GM18870 (cell line): ENCODE measurements at regions not wholly inside any gene's neighbourhood (a gene's known extent, or its start where the extent isn't known, plus 50 kb on each side); places are given as distances from the start of the nearest gene placed in this dataset.
"Not testable (repeated sequence)": the region's sequence is repeated elsewhere in the genome, so short reads cannot be mapped to it uniquely, and the experiment has no call there.

Experiments
- ATAC-seq: cut with Tn5 transposase; IDR thresholded peaks from one replicate; pipeline ENCODE4 v1.9.1; 2021; ENCODE audit warnings: moderate library complexity; ENCODE audit not compliant: unreplicated experiment

DNA sequence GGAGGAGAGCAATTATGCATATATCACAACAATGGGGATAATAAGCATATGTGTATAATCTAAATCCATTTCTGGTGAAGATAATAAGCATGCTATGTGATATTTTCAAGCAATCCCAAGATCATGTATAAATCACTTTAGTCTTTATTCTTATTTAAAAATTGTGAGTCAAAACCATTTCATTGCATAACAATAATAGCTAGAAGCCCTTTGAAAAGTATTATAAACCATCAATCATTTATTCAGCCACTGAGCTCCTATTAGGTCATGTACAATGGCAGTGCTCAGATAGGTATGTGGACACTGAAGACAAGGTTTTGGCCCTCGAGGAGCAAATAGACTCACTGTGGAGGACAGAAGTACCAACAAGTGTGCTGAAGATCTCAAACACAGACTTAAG lies 113.1 kb downstream of the CDCA7 start:
- ATAC-seq: no peak

DNA sequence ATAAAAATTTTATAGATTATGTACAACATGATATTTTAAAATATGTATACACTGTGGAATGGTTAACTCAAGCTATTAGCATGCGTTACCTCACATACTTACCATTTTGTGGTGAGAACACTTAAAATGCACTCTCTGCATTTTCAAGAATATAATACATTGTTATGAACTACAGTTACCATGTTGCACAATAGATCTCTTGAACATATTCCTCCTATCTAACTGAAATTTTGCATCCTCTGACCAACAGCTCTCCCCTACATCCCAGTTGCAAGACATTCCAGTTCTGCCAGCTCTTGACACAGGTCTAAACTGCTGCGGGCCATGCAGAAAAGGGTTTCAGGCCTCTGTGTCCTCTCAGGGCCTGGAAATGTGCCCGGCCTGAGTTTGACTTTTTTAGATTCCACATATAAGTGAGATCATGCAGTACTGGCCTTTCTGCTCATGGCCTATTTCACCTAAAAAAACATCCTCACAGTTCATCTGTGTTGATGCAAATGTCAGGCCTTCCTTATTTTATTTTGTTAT lies 113.7 kb downstream of the CDCA7 start:
- ATAC-seq: no peak

DNA sequence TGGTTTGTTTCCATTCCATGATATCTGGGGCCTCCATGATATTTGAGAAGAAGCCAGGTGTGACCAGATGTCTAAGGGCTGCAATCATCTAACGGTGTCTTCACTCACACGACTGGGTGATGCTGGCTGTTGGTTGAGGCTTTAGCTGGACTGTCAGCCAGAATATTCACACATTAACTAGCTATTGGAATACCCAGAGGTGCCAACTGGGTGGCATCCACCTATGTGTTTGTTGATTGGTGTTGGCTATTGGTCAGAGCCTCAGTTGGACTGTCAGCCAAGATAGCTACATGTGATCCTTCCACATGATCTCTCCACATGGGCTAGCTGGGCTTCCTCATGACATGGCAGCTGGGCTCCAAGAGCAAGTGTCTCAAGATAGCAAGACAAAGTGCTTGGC lies 117.4 kb downstream of the CDCA7 start:
- no peak for ATAC-seq

DNA sequence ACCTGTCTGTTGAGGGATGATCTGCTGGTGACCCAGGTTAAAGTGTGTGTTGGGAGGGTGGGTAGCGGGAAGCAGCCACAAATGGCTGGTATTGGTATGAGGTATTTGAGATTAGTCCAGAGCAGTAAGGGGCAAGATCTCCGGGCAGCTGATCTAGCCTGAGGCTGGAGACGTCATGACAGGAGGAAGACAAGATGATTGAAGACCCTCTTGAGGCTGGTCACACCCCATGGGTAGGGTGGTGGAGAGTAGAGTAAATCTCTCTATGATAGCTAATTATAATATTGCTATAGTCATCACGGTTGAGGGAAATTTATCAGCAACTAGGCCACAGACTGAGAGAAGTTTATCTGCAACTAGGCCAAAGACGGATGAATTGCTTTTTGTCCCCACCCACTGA lies 128.5 kb downstream of the CDCA7 start:
- no peak for ATAC-seq

DNA sequence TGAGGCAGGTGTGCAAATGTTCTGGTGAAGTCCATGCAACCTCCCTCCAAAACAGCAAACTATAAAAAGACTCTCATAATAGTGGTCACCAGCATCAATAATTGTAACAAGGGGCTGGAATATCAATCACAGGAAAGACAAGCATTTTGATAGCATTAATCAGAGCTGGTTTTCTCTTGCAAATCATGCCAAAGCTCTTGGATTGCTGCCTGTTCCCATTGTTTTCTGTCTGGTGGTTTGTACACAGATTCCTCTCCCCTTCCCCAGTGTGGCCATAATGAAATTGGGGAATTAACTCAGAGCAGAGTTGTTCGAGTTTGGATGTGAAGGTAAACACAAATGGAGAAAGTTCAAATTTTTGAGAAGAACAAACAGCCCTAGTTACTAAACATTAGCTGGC lies 134.2 kb downstream of the CDCA7 start:
- no peak for ATAC-seq

DNA sequence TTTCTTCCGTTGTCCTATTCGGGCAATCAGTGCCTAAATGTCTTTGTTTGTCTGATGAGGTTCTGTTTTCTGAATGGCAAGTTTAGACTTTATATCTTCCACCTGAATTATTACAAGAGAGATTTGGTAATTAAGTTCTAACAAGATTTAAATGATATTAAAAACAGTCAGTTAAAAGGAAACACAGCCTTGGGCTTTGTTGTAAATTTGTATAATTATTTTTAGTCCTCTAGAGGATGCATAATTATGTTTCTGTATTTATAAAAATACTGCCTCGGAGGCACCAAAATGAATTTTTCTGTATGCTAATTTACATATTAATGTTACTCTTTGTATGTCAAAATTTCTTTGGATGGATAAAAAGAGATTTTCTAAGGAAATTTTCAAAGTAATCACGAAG lies 136.7 kb downstream of the CDCA7 start:
- ATAC-seq: no peak

DNA sequence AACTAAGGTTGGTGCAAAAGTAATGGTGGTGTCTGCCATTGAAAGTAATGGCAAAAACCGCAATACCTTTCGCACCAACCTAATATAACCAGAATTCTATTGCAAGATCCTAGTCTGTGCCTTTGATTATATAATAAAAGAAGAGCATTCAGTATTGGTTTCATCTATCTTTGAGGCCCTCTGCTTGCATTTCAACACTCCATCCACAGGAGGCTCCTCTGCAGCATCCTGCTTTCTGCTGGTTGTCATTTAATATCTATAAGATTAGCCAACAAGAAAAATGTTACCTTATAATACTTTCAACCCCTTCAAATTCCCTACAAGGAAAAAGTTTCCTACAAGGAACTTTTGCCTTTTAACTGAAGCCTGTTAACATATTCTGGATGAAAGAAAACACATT lies 139.2 kb downstream of the CDCA7 start:
- no peak for ATAC-seq

DNA sequence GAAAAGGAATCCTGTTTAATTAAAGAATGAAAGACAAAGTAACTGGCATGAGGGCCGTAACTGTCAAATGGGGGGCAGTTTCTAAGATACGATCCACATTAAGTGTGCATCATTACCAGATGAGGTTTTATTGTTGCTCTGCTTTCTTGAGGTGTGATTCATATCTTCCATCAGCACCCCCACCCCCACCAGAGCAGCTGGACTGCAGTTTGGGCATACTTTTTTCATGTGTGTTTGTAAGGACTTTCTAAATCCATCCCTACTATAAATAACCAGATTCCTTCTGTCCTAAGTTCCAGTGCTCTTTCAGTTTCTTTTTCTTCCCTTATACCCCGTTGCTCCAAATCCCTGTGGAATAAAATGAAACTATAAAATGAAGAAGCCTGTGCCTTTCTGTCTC lies 142.1 kb downstream of the CDCA7 start:
- no peak for ATAC-seq

DNA sequence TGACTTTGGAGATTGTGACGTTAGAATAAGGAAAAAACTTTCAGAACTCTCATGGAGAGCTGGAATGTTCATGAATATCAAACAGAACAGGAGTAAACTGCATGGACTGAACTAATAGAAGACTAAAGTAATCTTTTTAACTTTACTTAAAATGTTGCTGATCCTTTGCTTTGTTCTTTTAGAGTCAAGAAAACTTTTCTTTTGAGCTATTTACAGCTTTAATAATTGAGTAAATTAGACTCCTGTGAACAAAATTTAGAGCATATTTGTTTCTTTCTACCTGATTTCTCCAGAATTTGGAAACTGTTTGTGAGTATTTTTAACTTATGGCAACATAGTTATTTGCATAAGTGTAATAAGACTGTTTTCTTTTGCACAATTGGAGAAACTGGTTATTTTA lies 146.3 kb downstream of the CDCA7 start:
- ATAC-seq: no peak

DNA sequence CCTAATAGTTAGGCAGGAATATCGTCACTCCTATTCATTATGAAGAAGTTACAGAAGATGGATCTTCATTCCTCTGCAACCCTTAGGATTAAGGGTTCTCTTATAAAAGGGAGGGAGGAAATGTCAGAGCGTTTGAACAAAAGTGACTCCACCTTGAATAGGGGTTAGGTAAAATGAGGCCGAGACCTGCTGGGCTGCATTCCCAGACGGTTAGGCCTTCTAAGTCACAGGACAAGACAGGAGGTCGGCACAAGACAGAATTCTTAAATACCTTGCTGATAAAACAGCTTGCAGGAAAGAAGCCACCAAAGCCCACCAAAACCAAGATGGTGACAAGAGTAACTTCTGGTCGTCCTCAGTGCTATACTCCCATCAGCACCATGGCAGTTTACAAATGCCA lies 147.6 kb downstream of the CDCA7 start:
- ATAC-seq: no peak

DNA sequence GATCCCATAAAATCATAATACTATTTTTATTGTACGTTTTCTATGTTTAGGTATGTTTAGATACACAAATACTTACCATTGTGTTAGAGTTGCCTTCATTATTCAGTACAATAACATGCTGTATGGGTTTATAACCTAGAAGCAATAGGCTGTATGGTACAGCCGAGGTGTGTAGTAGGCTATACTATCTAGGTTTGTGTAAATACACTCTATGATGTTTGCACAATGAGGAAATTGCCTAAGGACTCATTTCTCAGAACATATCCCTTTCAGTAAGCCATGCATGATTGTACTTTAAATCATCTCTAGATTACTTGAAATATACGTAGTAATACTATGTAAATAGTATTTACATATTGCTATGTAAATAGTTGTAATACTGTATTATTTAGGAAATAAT lies 156.7 kb downstream of the CDCA7 start:
- ATAC-seq: no peak

DNA sequence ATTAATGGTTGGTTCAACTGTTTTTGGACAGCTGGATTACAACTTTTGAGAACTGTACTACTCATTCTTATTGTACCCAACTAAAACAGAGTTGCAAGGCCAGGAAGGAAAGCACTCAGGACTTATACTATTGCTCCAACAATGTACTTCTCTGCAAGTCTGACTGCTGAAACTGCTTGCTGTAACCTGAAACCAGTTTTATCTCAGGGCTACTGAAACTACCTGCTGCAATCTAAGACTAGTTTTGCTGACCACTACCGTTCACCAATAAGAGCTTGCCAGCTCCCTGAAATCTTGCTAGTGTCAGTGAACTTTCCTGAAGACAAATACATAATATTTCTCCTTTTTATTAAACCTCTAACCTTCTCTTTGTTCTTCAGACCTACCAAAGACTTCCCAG lies 157.3 kb downstream of the CDCA7 start:
- no peak for ATAC-seq

DNA sequence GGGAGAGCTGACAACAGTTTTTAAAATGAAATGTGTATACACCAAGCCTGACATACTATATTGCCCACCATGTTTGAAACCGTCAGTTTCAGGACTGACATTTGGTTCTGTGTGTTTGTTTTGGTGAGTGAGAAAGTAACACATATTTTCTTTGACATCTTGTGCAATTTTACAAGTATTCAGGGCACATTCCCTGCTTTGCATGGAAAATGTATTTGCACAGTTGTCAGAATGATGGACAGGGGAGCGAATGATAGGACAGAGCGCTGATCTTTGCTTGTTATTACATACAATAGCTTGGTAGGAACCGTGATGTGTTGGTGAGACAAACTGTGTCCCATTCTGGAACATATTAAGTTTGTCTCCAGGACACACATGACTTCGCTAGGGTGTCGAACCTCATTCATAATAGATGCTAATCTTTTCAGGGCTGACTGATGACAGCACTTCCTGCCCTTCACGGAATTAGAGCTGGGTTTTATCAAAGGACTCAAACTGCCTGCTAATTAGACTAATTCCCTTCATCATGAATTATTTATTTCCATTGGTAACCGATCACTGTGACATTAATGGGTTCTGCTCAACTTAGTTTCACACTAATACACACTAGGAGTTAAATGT lies 158.5 kb downstream of the CDCA7 start:
- ATAC-seq: no peak

DNA sequence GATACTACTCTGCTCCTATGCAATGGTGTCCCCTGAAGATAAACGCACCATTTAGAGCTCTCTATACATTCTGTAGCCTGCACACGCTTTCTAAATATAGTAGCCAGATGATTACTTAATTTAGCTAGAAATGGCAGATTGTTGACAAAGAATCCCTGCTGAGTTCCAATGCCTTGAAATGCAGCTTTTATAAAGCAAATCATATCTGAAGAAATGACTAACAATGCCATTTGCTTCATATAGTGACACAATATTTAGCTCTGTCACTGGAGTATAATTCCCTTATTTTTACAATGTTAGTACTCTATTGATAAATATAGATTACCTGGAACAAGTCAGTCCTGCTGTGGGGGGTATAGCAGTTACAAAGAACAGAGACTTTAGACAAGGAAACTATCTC lies 166.2 kb downstream of the CDCA7 start:
- no peak for ATAC-seq

DNA sequence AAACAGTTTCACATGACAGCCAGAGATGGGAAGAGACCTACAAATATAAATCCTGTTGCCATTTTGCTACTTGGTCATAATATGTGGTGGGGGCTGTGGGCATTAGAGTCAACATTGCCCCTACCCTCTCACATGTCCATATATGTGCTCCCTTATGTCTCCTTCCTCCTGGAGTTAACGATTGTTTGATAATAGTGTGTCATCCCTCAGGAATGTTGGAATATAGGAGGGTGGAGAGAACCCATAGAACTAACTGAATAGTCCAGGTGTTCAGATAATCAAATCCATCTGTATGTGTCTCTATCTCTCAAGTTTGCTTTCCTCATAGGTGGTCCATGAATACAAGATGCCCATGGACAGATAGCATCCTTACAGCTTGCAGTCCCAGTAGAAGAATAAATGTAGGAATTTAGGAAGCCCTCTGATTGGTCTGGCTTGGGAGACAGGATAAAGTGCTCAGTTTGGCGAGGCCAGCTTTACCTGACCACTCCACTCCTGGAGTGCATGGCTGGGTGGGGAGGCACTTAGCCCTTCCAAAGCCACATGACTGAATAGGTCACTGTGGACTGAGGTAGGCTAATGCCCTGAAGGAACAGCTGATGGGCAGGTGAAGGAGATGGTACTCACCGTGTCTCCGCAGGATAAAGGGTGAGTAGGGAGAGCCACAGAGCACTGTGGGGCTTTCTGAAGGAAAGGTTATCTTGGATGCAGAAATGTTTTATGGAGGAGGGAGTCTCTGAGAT lies 166.9 kb downstream of the CDCA7 start:
- no peak for ATAC-seq

DNA sequence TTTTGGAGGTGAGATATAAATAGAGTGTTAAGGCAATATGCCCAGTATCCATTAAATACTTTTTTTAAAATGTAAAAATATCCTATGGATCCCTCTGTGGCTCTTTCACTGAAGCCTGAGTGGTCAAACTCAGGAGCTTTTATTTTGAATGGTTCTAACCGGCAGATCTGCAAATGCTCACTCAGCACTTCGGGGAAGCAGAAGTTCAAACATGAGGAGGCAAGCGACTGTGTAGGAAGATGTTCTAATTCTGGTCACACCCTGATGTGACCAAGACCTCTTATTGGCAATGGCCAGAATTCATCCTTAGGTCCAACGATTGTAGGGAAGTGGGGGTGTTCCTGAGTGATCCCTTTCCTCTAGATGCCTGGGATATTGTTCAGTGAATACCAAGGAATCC lies 168.8 kb downstream of the CDCA7 start:
- no peak for ATAC-seq

DNA sequence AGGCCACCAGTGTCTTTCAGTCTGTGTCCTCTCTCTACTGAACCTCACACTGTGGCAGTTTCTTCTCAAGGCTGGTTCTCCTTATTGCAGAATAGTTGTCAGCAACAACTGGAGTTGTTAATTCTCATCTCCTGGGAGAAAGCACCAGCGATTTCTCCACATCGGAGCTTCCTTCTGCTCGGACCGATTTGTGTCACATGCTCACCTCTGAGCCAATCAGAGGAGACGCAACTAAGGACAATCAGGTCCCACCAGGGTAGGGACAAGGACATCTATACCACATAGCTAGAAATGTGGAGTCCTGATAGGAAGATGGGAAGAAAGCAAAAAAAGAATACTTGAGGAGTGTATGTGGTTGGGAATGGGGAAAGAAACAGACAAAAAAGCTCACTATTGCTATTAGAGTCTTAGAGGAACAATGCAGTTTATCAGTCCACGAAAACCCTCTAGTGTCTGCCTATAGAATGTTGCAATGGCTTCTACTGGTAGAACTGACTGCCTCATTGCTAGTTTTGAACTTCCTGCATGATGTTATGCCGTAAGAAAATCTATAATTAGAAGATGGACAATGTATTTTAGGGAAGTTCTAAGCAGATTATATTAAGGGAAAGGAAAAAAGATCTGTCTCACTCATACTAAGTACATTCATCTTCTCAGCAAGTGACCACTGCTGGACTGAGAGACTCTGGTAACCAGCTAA lies 169.7 kb downstream of the CDCA7 start:
- ATAC-seq: no peak

DNA sequence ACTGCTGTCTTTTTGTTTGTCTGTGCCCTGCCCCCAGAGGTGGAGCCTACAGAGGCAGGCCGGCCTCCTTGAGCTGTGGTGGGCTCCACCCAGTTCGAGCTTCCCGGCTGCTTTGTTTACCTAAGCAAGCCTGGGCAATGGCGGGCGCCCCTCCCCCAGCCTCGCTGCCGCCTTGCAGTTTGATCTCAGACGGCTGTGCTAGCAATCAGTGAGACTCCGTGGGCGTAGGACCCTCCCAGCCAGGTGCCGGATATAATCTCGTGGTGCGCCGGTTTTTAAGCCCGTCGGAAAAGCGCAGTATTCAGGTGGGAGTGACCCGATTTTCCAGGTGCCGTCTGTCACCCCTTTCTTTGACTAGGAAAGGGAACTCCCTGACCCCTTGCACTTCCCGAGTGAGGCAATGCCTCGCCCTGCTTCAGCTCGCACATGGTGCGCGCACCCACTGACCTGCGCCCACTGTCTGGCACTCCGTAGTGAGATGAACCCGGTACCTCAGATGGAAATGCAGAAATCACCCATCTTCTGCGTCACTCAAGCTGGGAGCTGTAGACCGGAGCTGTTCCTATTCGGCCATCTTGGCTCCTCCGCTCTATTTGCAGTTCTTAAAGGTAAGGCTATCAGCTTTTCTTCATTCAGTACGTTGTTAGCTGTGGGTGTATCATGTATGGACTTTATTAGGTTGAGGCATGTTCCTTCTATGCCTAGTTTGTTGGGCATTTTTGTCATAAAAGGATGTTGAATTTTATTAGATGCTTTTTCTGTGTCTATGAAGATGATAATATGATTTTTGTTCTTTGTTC lies 178.3 kb downstream of the CDCA7 start:
- ATAC-seq: not testable (repeated sequence)

DNA sequence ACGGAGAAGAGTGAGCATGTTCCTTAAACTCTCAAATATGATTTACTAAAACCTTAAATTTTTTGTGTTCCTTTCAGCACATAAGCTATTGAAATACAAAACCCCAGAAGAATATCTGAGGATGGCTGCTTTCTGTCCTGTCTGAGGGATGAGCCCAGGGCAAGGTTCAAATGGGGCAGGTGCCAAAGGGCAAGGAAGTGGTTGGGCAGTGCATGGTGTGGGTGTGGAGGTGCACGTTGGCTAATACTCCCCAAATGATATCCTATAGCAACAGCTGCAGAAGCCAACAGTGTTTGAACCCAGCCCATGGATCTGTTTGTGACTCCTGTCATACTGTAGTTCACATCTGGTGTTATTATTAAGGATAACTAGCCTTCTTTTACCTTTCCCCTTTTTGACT lies 183.0 kb downstream of the CDCA7 start:
- no peak for ATAC-seq

DNA sequence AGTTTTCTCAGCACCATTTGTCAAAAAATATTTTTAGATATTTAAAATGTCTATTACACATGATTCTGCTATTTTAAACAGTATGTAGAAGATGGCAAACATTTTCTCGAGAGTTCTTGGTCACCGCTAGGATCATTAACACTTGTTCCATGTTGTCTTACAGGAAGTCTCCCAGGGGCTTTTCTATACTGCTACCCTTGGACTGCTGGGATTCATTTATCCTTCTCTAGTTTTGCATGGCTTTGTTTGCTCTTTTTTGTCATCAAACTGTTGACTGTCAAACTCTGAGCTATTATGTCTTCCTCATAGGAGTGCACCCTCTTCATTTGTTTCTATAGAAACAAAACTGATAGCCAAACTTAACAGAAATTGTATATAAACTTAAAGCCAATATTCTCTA lies 184.9 kb downstream of the CDCA7 start:
- ATAC-seq: no peak

DNA sequence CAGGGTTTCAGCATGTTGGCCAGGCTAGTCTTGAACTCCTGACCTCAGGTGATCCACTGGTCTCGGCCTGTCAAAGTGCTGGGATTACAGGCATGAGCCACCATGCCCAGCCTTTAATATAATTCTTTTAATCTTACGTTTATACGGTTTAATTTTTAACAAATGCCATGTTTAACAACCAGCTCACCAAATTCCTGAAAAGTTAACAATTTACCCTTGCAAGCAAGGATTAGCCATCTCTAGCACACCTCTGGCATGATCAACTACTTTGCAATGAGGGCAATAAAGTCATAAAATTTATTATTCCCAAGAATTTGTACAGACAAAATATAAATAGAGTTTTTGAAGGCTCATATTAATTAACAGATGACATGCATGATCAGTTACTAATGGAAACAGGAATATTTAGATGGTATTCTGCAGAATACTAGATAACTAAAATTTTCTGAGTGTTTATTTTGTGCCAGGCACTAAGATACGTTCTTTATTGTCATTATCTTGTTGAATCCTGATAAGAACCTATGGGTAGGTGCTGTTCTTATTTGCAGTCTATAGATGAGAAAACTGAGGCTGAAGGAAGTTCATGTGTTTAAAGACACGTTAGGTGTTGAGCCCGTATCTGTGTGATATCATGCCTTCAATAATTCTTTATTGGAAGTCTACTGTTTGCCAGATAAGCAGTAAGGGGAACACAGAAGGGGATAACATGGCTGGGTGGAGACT lies 190.1 kb downstream of the CDCA7 start:
- ATAC-seq: no peak
